Right atrium auricular region (tissue), 2 donors: ENCODE measurements at regions not wholly inside any gene's neighbourhood (a gene's known extent, or its start where the extent isn't known, plus 50 kb on each side); places are given as distances from the start of the nearest gene placed in this dataset.

Experiments used
- DNase-seq: peaks from one replicate; pipeline ENCODE4 v3.0.0-alpha.2; 2019; ENCODE audit warnings: low spot score
- H3K27ac ChIP-seq, 2 donors: fragments of 200-600 bp; sonication (generic); 1 replicate in 1 of 2; 2 replicates in 1 of 2; pipeline ENCODE4 v1.5.1; 2016 to 2019
- H3K27me3 ChIP-seq, 2 donors: fragments of 200-600 bp; sonication (generic); one replicate each; pipeline versions ENCODE4 v1.5.1 to v1.6.0; 2017 to 2019
- H3K36me3 ChIP-seq: fragments of 200-600 bp; sonication (generic); one replicate; pipeline ENCODE4 v1.5.1; 2016
- H3K4me1 ChIP-seq, 2 donors: fragments of 200-600 bp; sonication (generic); one replicate each; pipeline versions ENCODE4 v1.5.1 to v1.6.0; 2017 to 2019
- H3K4me3 ChIP-seq, 2 donors: fragments of 200-600 bp; sonication (generic); 1 replicate in 1 of 2; 2 replicates in 1 of 2; pipeline ENCODE4 v1.5.1; 2017 to 2019; ENCODE audit warnings: mild to moderate bottlenecking in 1 of 2, moderate library complexity in 1 of 2
- H3K9me3 ChIP-seq, 2 donors: fragments of 200-600 bp; sonication (generic); one replicate each; pipeline ENCODE4 v1.5.1; 2019
- CTCF ChIP-seq, 2 donors: fragments of 200-600 bp; sonication (generic); IDR thresholded peaks; one replicate each; pipeline ENCODE4 v1.5.1; 2019; ENCODE audit warnings: antibody characterized with exemption in 2 of 2

- H3K9me3 ChIP-seq = no peaks in the 10 kb centered on the region
- no peak for TF ChIP-seq CTCF (IDR thresholded peaks at IDR 0.05)
- no peak for DNase-seq
- peaks cover 0 to 17% of the 10 kb centered on the region in 2 donors for H3K4me1 ChIP-seq
- no peaks in the 10 kb centered on the region for H3K27me3 ChIP-seq
- H3K36me3 ChIP-seq = no peaks in the 10 kb centered on the region
- peak overlapping the region; percentile 3 to 27 for H3K4me3 ChIP-seq
- H3K27ac ChIP-seq = peak overlapping the region; percentile 32 to 49
These were observed 114.5 kb upstream of the SOX4 start for GRCh38 chr6:21478883-21479539.

GRCh38 chr6:21486115-21486514 lies 107.4 kb upstream of the SOX4 start:
- no peaks in the 10 kb centered on the region for H3K9me3 ChIP-seq
- H3K27ac ChIP-seq = no peak overlapping the region
- no peak for DNase-seq
- H3K4me1 ChIP-seq = no peaks in the 10 kb centered on the region
- TF ChIP-seq CTCF (IDR thresholded peaks at IDR 0.05) = no peak
- no peaks in the 10 kb centered on the region for H3K27me3 ChIP-seq
- H3K36me3 ChIP-seq = no peaks in the 10 kb centered on the region
- H3K4me3 ChIP-seq = no peak overlapping the region

GRCh38 chr6:21489826-21490225 lies 103.7 kb upstream of the SOX4 start:
- Histone ChIP-seq H3K4me3 (no peak overlapping the region), H3K27ac (no peak overlapping the region), H3K9me3 (no peaks in the 10 kb centered on the region), H3K36me3 (no peaks in the 10 kb centered on the region), H3K4me1 (no peaks in the 10 kb centered on the region), H3K27me3 (no peaks in the 10 kb centered on the region)
- no peak for DNase-seq
- TF ChIP-seq CTCF (IDR thresholded peaks at IDR 0.05) = no peak

- TF ChIP-seq CTCF (IDR thresholded peaks at IDR 0.05) = no peak
- H3K27me3 ChIP-seq = no peaks in the 10 kb centered on the region
- no peak overlapping the region for H3K27ac ChIP-seq
- no peak for DNase-seq
- no peak overlapping the region for H3K4me3 ChIP-seq
- no peaks in the 10 kb centered on the region for H3K9me3 ChIP-seq
- no peaks in the 10 kb centered on the region for H3K36me3 ChIP-seq
- no peaks in the 10 kb centered on the region for H3K4me1 ChIP-seq
These were observed 101.6 kb upstream of the SOX4 start for GRCh38 chr6:21491955-21492354.

- Histone ChIP-seq H3K36me3 (no peaks in the 10 kb centered on the region), H3K27ac (no peak overlapping the region), H3K27me3 (no peaks in the 10 kb centered on the region), H3K4me1 (no peaks in the 10 kb centered on the region), H3K4me3 (no peak overlapping the region), H3K9me3 (no peaks in the 10 kb centered on the region)
- no peak for TF ChIP-seq CTCF (IDR thresholded peaks at IDR 0.05)
- DNase-seq = no peak
These were observed 99.0 kb upstream of the SOX4 start for GRCh38 chr6:21494505-21494904.

- Histone ChIP-seq H3K4me1 (no peaks in the 10 kb centered on the region), H3K27me3 (no peaks in the 10 kb centered on the region), H3K4me3 (no peak overlapping the region), H3K27ac (no peak overlapping the region), H3K36me3 (no peaks in the 10 kb centered on the region), H3K9me3 (no peaks in the 10 kb centered on the region)
- DNase-seq = no peak
- TF ChIP-seq CTCF (IDR thresholded peaks at IDR 0.05) = no peak
These were observed 97.4 kb upstream of the SOX4 start for GRCh38 chr6:21496196-21496595.
